HFFc6 (cell line): ENCODE measurements at regions not wholly inside any gene's neighbourhood (a gene's known extent, or its start where the extent isn't known, plus 50 kb on each side); places are given as distances from the start of the nearest gene placed in this dataset.

Experiments
- DNase-seq: peaks from one replicate; pipeline ENCODE4 v3.0.0-alpha.2; 2018
- H3K27ac Mint-ChIP-seq: 2 replicates; pipeline ENCODE4 v1.8.0; 2020; ENCODE audit warnings: mild to moderate bottlenecking, mixed read lengths
- H3K27me3 Mint-ChIP-seq: 2 replicates; pipeline ENCODE4 v1.8.0; 2021; ENCODE audit warnings: mild to moderate bottlenecking, moderate library complexity, mixed read lengths; ENCODE audit not compliant: insufficient read depth
- H3K36me3 Mint-ChIP-seq: 2 replicates; pipeline ENCODE4 v1.8.0; 2021; ENCODE audit warnings: low read depth, mixed read lengths
- H3K4me1 Mint-ChIP-seq: 2 replicates; pipeline ENCODE4 v1.8.0; 2020; ENCODE audit warnings: low read depth, mixed read lengths
- H3K4me3 Mint-ChIP-seq: 2 replicates; pipeline ENCODE4 v1.8.0; 2020; ENCODE audit warnings: mild to moderate bottlenecking, moderate library complexity, mixed read lengths
- H3K9me3 Mint-ChIP-seq: 2 replicates; pipeline ENCODE4 v1.8.0; 2020; ENCODE audit warnings: mild to moderate bottlenecking, mixed read lengths
- CTCF ChIP-seq: fragments of 200-600 bp; sonication (generic); IDR thresholded peaks from 2 replicates; pipeline ENCODE4 v1.5.0; 2021; ENCODE audit warnings: antibody characterized with exemption, mild to moderate bottlenecking

GRCh38 chr6:132868057-132868456, 53.7 kb downstream of the RPS12 start:
- H3K27ac Mint-ChIP-seq = no peak overlapping the region
- H3K4me3 Mint-ChIP-seq = no peak overlapping the region
- DNase-seq = no peak
- no peak for TF ChIP-seq CTCF
- H3K27me3 Mint-ChIP-seq = no peaks in the 10 kb centered on the region; the same call in 1 of the 2 replicates
- no peaks in the 10 kb centered on the region for H3K4me1 Mint-ChIP-seq
- no peaks in the 10 kb centered on the region for H3K36me3 Mint-ChIP-seq
- H3K9me3 Mint-ChIP-seq = no peaks in the 10 kb centered on the region

GRCh38 chr6:132872923-132873322, 58.6 kb downstream of the RPS12 start:
- Mint-ChIP-seq H3K27me3 (no peaks in the 10 kb centered on the region; the same call in 1 of the 2 replicates), H3K9me3 (peaks cover 7% of the 10 kb centered on the region), H3K27ac (no peak overlapping the region), H3K4me3 (no peak overlapping the region), H3K4me1 (no peaks in the 10 kb centered on the region), H3K36me3 (no peaks in the 10 kb centered on the region)
- TF ChIP-seq CTCF = no peak
- no peak for DNase-seq

GRCh38 chr6:132877003-132877402, 62.6 kb downstream of the RPS12 start:
- no peak for TF ChIP-seq CTCF
- Mint-ChIP-seq H3K4me1 (no peaks in the 10 kb centered on the region), H3K9me3 (peaks cover 7% of the 10 kb centered on the region), H3K27ac (no peak overlapping the region), H3K27me3 (no peaks in the 10 kb centered on the region), H3K4me3 (no peak overlapping the region), H3K36me3 (no peaks in the 10 kb centered on the region)
- no peak for DNase-seq

GRCh38 chr6:132887204-132887603, 72.8 kb downstream of the RPS12 start:
- Mint-ChIP-seq H3K36me3 (no peaks in the 10 kb centered on the region), H3K9me3 (no peaks in the 10 kb centered on the region), H3K27ac (no peak overlapping the region), H3K27me3 (no peaks in the 10 kb centered on the region; the same call in 1 of the 2 replicates), H3K4me3 (no peak overlapping the region), H3K4me1 (no peaks in the 10 kb centered on the region)
- no peak for DNase-seq
- TF ChIP-seq CTCF = no peak

GRCh38 chr6:132888701-132889100, 74.3 kb downstream of the RPS12 start:
- H3K27ac Mint-ChIP-seq = no peak overlapping the region
- no peaks in the 10 kb centered on the region for H3K9me3 Mint-ChIP-seq
- H3K4me1 Mint-ChIP-seq = no peaks in the 10 kb centered on the region
- TF ChIP-seq CTCF = no peak
- H3K36me3 Mint-ChIP-seq = no peaks in the 10 kb centered on the region
- DNase-seq = no peak
- no peaks in the 10 kb centered on the region; the same call in 1 of the 2 replicates for H3K27me3 Mint-ChIP-seq
- H3K4me3 Mint-ChIP-seq = no peak overlapping the region
